HL-60 (cell line): ENCODE measurements at regions not wholly inside any gene's neighbourhood (a gene's known extent, or its start where the extent isn't known, plus 50 kb on each side); places are given as distances from the start of the nearest gene placed in this dataset.
"Not testable (repeated sequence)": the region's sequence is repeated elsewhere in the genome, so short reads cannot be mapped to it uniquely, and the experiment has no call there.

Source experiments
- DNase-seq, 2 experiments: peaks; one replicate each; pipeline ENCODE4 v3.0.0-alpha.2; 2010 to 2020; ENCODE audit warnings: low read depth in 1 of 2, low spot score in 1 of 2
- H3K27ac ChIP-seq: fragments of 250-450 bp; sonication (Bioruptor Pico); replicated peaks from 2 replicates; pipeline ENCODE4 v1.5.1; 2020; ENCODE audit warnings: mild to moderate bottlenecking, moderate library complexity
- H3K27me3 ChIP-seq: fragments of 250-450 bp; sonication (Bioruptor Pico); 2 replicates; pipeline ENCODE4 v1.5.1; 2021; ENCODE audit warnings: mild to moderate bottlenecking, moderate library complexity; ENCODE audit not compliant: insufficient read depth, poor library complexity, severe bottlenecking
- H3K4me3 ChIP-seq: replicated peaks from 2 replicates; pipeline ENCODE4 v1.5.1; 2011; ENCODE audit warnings: mild to moderate bottlenecking, control low read depth, low read length; ENCODE audit not compliant: insufficient read depth
- GABPA ChIP-seq: IDR thresholded peaks from 2 replicates; pipeline ENCODE4 v1.6.1; 2012; ENCODE audit warnings: low read depth
- POLR2AphosphoS5 ChIP-seq: IDR thresholded peaks from 2 replicates; pipeline ENCODE4 v1.6.1; 2012; ENCODE audit warnings: low read depth
- SPI1 ChIP-seq: IDR thresholded peaks from 2 replicates; pipeline ENCODE4 v1.6.1; 2012; ENCODE audit warnings: low read depth, mild to moderate bottlenecking, borderline replicate concordance
- TF ChIP-seq, protein P1 (sequence below): IDR thresholded peaks from 2 replicates; pipeline ENCODE4 v1.6.1; 2012; ENCODE audit warnings: low read depth; ENCODE audit not compliant: insufficient replicate concordance
- TF ChIP-seq, protein P2 (sequence below): IDR thresholded peaks from one replicate; pipeline ENCODE4 v1.5.1; 2011; ENCODE audit warnings: low read length, control low read depth, inconsistent platforms; ENCODE audit not compliant: insufficient read depth

GRCh38 chr16:22659933-22660332 is 149.2 kb downstream of the NPIPB5 start:
- H3K4me3 ChIP-seq, result no peak overlapping the region
- peaks cover 7% of the 10 kb centered on the region for H3K27me3 ChIP-seq
- no peak overlapping the region for H3K27ac ChIP-seq
- no peak for TF ChIP-seq POLR2AphosphoS5
- no peak for TF ChIP-seq SPI1
- TF ChIP-seq, protein P1, sequence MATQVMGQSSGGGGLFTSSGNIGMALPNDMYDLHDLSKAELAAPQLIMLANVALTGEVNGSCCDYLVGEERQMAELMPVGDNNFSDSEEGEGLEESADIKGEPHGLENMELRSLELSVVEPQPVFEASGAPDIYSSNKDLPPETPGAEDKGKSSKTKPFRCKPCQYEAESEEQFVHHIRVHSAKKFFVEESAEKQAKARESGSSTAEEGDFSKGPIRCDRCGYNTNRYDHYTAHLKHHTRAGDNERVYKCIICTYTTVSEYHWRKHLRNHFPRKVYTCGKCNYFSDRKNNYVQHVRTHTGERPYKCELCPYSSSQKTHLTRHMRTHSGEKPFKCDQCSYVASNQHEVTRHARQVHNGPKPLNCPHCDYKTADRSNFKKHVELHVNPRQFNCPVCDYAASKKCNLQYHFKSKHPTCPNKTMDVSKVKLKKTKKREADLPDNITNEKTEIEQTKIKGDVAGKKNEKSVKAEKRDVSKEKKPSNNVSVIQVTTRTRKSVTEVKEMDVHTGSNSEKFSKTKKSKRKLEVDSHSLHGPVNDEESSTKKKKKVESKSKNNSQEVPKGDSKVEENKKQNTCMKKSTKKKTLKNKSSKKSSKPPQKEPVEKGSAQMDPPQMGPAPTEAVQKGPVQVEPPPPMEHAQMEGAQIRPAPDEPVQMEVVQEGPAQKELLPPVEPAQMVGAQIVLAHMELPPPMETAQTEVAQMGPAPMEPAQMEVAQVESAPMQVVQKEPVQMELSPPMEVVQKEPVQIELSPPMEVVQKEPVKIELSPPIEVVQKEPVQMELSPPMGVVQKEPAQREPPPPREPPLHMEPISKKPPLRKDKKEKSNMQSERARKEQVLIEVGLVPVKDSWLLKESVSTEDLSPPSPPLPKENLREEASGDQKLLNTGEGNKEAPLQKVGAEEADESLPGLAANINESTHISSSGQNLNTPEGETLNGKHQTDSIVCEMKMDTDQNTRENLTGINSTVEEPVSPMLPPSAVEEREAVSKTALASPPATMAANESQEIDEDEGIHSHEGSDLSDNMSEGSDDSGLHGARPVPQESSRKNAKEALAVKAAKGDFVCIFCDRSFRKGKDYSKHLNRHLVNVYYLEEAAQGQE, result no peak
- TF ChIP-seq, protein P2, sequence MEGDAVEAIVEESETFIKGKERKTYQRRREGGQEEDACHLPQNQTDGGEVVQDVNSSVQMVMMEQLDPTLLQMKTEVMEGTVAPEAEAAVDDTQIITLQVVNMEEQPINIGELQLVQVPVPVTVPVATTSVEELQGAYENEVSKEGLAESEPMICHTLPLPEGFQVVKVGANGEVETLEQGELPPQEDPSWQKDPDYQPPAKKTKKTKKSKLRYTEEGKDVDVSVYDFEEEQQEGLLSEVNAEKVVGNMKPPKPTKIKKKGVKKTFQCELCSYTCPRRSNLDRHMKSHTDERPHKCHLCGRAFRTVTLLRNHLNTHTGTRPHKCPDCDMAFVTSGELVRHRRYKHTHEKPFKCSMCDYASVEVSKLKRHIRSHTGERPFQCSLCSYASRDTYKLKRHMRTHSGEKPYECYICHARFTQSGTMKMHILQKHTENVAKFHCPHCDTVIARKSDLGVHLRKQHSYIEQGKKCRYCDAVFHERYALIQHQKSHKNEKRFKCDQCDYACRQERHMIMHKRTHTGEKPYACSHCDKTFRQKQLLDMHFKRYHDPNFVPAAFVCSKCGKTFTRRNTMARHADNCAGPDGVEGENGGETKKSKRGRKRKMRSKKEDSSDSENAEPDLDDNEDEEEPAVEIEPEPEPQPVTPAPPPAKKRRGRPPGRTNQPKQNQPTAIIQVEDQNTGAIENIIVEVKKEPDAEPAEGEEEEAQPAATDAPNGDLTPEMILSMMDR, result no peak
- no peak for TF ChIP-seq GABPA
- no peak for DNase-seq

DNA sequence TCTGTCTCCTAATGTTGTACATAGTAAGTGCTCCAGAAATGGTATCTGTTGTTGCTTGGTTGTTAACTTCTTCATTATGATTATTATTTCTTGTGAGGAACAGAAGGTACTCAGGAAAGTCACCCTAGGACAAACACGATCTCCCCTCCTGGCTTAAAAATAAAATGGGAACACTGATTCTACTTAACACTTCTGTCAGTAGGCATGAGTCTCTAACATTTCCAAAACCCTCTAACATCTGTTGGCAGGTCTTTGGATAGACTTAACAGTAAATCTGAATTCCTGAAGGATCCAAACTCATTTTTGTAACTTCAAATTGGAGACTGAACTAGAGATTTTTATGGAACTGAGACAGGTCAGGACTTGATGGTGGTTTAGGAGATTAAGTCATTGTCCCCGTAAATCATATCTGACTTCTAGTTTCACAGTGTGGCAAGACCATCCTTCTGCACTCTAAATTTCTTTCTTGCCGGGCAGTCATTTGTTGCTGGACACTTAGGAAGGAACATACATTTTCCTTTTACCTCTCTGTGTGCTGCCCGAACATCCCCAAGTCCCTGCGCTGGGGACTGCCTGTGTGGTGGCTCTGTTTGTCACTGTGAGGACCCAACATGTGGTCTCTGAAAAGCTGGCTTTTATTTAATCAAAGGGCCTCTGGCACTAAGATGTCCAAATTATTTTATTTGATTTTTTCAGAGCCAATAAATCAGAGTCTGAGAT is 149.9 kb downstream of the NPIPB5 start:
- no peak overlapping the region for H3K4me3 ChIP-seq
- peaks cover 7% of the 10 kb centered on the region for H3K27me3 ChIP-seq
- TF ChIP-seq GABPA (no peak), POLR2AphosphoS5 (no peak), SPI1 (no peak)
- TF ChIP-seq, protein P2, result no peak
- TF ChIP-seq, protein P1, result no peak
- DNase-seq, result no peak
- no peak overlapping the region for H3K27ac ChIP-seq

- Histone ChIP-seq H3K27ac (no peak overlapping the region), H3K4me3 (no peak overlapping the region), H3K27me3 (peaks cover 7% of the 10 kb centered on the region)
- DNase-seq, result no peak
- no peak for TF ChIP-seq POLR2AphosphoS5
- TF ChIP-seq GABPA, result no peak
- TF ChIP-seq, protein P1, result no peak
- TF ChIP-seq, protein P2, result no peak
- no peak for TF ChIP-seq SPI1
Measured at GRCh38 chr16:22661161-22661647, 150.5 kb downstream of the NPIPB5 start.

GRCh38 chr16:22662958-22663357 is 151.0 kb upstream of the HS3ST2 start:
- H3K4me3 ChIP-seq, H3K27me3 ChIP-seq, H3K27ac ChIP-seq, DNase-seq: not testable (repeated sequence)
